ENCODE measurements at regions not wholly inside any gene's neighbourhood (a gene's known extent, or its start where the extent isn't known, plus 50 kb on each side); places are given as distances from the start of the nearest gene placed in this dataset.

DNA sequence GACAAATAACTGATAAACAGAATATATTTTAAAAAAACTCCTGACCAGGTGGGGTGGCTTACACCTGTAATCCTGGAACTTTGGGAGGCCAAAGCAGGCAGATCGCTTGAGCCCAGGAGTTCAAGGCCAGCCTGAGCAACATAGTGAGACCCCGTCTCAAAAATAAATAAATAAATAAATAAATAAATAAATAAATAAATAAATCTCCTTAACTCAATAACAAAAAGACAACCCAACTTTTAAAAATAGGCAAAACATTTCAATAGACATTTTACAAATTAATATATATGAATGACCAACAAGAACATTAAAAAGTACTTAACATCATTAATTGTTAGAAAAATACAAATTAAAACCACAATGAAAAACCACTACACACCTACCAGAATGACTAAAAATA, 56.2 kb upstream of the CAPRIN2 start:
- H3K4me1 Mint-ChIP-seq (ENCODE audit: low read depth, unreplicated experiment): no peaks in the 10 kb centered on the region
- no peak overlapping the region for H3K27ac Mint-ChIP-seq (ENCODE audit: unreplicated experiment)
- Histone ChIP-seq H3K27ac (ENCODE audit: low read depth, low read length) (no peak overlapping the region), H3K79me2 (ENCODE audit: insufficient read depth, low read length) (no peaks in the 10 kb centered on the region), H3K27me3 (ENCODE audit: insufficient read depth, low read length) (no peaks in the 10 kb centered on the region), H2AFZ (ENCODE audit: low read depth, low read length) (no peak overlapping the region), H4K20me1 (ENCODE audit: insufficient read depth, low read length) (no peaks in the 10 kb centered on the region), H3K9ac (ENCODE audit: low read length) (no peak overlapping the region), H3K4me3 (ENCODE audit: insufficient read depth, low read depth, low read length) (no peak overlapping the region), H3K36me3 (ENCODE audit: insufficient read depth, low read length) (no peaks in the 10 kb centered on the region), H3K9me3 (ENCODE audit: insufficient read depth, low read depth, low read length) (no peaks in the 10 kb centered on the region), H3K4me1 (ENCODE audit: insufficient read depth, low read length) (peaks cover 4% of the 10 kb centered on the region), H3K4me2 (ENCODE audit: low read length) (no peak overlapping the region)
- FAIRE-seq (no peak), DNase-seq (ENCODE audit: low read depth) (no peak)
- no peak for TF ChIP-seq EZH2 (IDR thresholded peaks at IDR 0.05; ENCODE audit: insufficient read depth, low read length)
- no peak for TF ChIP-seq CTCF (IDR thresholded peaks at IDR 0.05; ENCODE audit: insufficient read depth, low read depth, low read length)
- no peak overlapping the region for H3K4me3 Mint-ChIP-seq (ENCODE audit: unreplicated experiment)
- no peaks in the 10 kb centered on the region for H3K9me3 Mint-ChIP-seq (ENCODE audit: unreplicated experiment)
- no peaks in the 10 kb centered on the region for H3K27me3 Mint-ChIP-seq (ENCODE audit: low read depth, unreplicated experiment)
- H3K36me3 Mint-ChIP-seq (ENCODE audit: low read depth, unreplicated experiment): no peaks in the 10 kb centered on the region

DNA sequence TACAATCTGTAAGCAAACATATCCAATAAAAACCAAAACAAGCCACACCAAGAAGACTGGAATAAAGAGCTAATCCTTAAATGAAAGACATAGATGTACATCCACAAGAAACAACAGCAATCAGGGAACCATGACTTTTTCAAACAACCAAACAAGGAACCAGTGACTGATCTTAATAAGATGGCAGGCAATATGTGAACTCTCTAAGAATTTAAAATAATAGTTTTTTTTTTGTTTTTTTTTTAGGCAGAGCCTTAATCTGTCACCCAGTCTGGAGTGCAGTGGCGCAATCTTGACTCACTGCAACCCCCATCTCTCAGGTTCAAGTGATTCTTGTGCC, 52.9 kb upstream of the CAPRIN2 start:
- Histone ChIP-seq H3K4me2 (ENCODE audit: low read length) (no peak overlapping the region), H3K4me3 (ENCODE audit: insufficient read depth, low read depth, low read length) (no peak overlapping the region), H3K9ac (ENCODE audit: low read length) (no peak overlapping the region), H3K79me2 (ENCODE audit: insufficient read depth, low read length) (no peaks in the 10 kb centered on the region), H3K36me3 (ENCODE audit: insufficient read depth, low read length) (peaks cover 3% of the 10 kb centered on the region), H3K27ac (ENCODE audit: low read depth, low read length) (no peak overlapping the region), H3K4me1 (ENCODE audit: insufficient read depth, low read length) (peaks cover 4% of the 10 kb centered on the region), H4K20me1 (ENCODE audit: insufficient read depth, low read length) (no peaks in the 10 kb centered on the region), H2AFZ (ENCODE audit: low read depth, low read length) (no peak overlapping the region), H3K9me3 (ENCODE audit: insufficient read depth, low read depth, low read length) (no peaks in the 10 kb centered on the region), H3K27me3 (ENCODE audit: insufficient read depth, low read length) (no peaks in the 10 kb centered on the region)
- FAIRE-seq: no peak
- H3K27me3 Mint-ChIP-seq (ENCODE audit: low read depth, unreplicated experiment): no peaks in the 10 kb centered on the region
- H3K9me3 Mint-ChIP-seq (ENCODE audit: unreplicated experiment): no peaks in the 10 kb centered on the region
- peaks cover 11% of the 10 kb centered on the region for H3K36me3 Mint-ChIP-seq (ENCODE audit: low read depth, unreplicated experiment)
- no peak overlapping the region for H3K27ac Mint-ChIP-seq (ENCODE audit: unreplicated experiment)
- no peaks in the 10 kb centered on the region for H3K4me1 Mint-ChIP-seq (ENCODE audit: low read depth, unreplicated experiment)
- no peak overlapping the region for H3K4me3 Mint-ChIP-seq (ENCODE audit: unreplicated experiment)
- TF ChIP-seq EZH2 (IDR thresholded peaks at IDR 0.05; ENCODE audit: insufficient read depth, low read length) (no peak), CTCF (IDR thresholded peaks at IDR 0.05; ENCODE audit: insufficient read depth, low read depth, low read length) (no peak)
- DNase-seq (ENCODE audit: low read depth): no peak

GRCh38 chr12:30806989-30807694, 52.4 kb upstream of the CAPRIN2 start:
- no peaks in the 10 kb centered on the region for H3K79me2 ChIP-seq (ENCODE audit: insufficient read depth, low read length)
- H3K9me3 ChIP-seq (ENCODE audit: insufficient read depth, low read depth, low read length): no peaks in the 10 kb centered on the region
- no peaks in the 10 kb centered on the region for H3K9me3 Mint-ChIP-seq (ENCODE audit: unreplicated experiment)
- H3K4me1 Mint-ChIP-seq (ENCODE audit: low read depth, unreplicated experiment): no peaks in the 10 kb centered on the region
- peak; percentile 86 for TF ChIP-seq CTCF (IDR thresholded peaks at IDR 0.05; ENCODE audit: insufficient read depth, low read depth, low read length)
- no peak for TF ChIP-seq EZH2 (IDR thresholded peaks at IDR 0.05; ENCODE audit: insufficient read depth, low read length)
- peaks cover 4% of the 10 kb centered on the region for H3K36me3 ChIP-seq (ENCODE audit: insufficient read depth, low read length)
- no peaks in the 10 kb centered on the region for H4K20me1 ChIP-seq (ENCODE audit: insufficient read depth, low read length)
- H3K4me3 ChIP-seq (ENCODE audit: insufficient read depth, low read depth, low read length): no peak overlapping the region
- H3K27me3 ChIP-seq (ENCODE audit: insufficient read depth, low read length): no peaks in the 10 kb centered on the region
- no peak overlapping the region for H3K9ac ChIP-seq (ENCODE audit: low read length)
- H3K36me3 Mint-ChIP-seq (ENCODE audit: low read depth, unreplicated experiment): peaks cover 11% of the 10 kb centered on the region
- peak; percentile 98 for FAIRE-seq
- H3K4me2 ChIP-seq (ENCODE audit: low read length): no peak overlapping the region
- no peak overlapping the region for H3K27ac Mint-ChIP-seq (ENCODE audit: unreplicated experiment)
- peak overlapping the region; percentile 20 for H2AFZ ChIP-seq (ENCODE audit: low read depth, low read length)
- H3K4me1 ChIP-seq (ENCODE audit: insufficient read depth, low read length): peaks cover 4% of the 10 kb centered on the region
- no peak overlapping the region for H3K4me3 Mint-ChIP-seq (ENCODE audit: unreplicated experiment)
- no peak overlapping the region for H3K27ac ChIP-seq (ENCODE audit: low read depth, low read length)
- peak; percentile 60 for DNase-seq (ENCODE audit: low read depth)
- no peaks in the 10 kb centered on the region for H3K27me3 Mint-ChIP-seq (ENCODE audit: low read depth, unreplicated experiment)
